H9 (cell line): ENCODE measurements at regions not wholly inside any gene's neighbourhood (a gene's known extent, or its start where the extent isn't known, plus 50 kb on each side); places are given as distances from the start of the nearest gene placed in this dataset.

Experiments
- DNase-seq: peaks from one replicate; pipeline ENCODE4 v3.0.0-alpha.2; 2017
- H2AFZ ChIP-seq: one replicate; pipeline ENCODE4 v1.6.1; 2013; ENCODE audit warnings: mild to moderate bottlenecking, low read length, control low read depth, moderate library complexity
- H2AK5ac ChIP-seq: 2 replicates; pipeline ENCODE4 v1.6.1; 2013; ENCODE audit warnings: low read length, control low read depth, mixed read lengths; ENCODE audit not compliant: insufficient read length
- H2BK120ac ChIP-seq: one replicate; pipeline ENCODE4 v1.6.1; 2013; ENCODE audit warnings: low read depth, mild to moderate bottlenecking, low read length, control low read depth, inconsistent platforms; ENCODE audit not compliant: poor library complexity, severe bottlenecking
- H2BK12ac ChIP-seq: 2 replicates; pipeline ENCODE4 v1.6.1; 2013; ENCODE audit warnings: low read length, control low read depth, mixed read lengths, low read depth; ENCODE audit not compliant: insufficient read length
- H2BK15ac ChIP-seq: 2 replicates; pipeline ENCODE4 v1.6.1; 2013; ENCODE audit warnings: low read depth, low read length, control low read depth
- H2BK20ac ChIP-seq: one replicate; pipeline ENCODE4 v1.6.1; 2013; ENCODE audit warnings: low read depth, mild to moderate bottlenecking, low read length, control low read depth, inconsistent platforms; ENCODE audit not compliant: poor library complexity, severe bottlenecking
- H2BK5ac ChIP-seq: 2 replicates; pipeline ENCODE4 v1.6.1; 2013; ENCODE audit warnings: low read length, control low read depth, mixed read lengths; ENCODE audit not compliant: insufficient read length
- H3K14ac ChIP-seq: 2 replicates; pipeline ENCODE4 v1.6.1; 2013; ENCODE audit warnings: low read length, control low read depth; ENCODE audit not compliant: insufficient read depth
- H3K18ac ChIP-seq: 2 replicates; pipeline ENCODE4 v1.6.1; 2013; ENCODE audit warnings: low read depth, mild to moderate bottlenecking, mixed read lengths, low read length, control low read depth; ENCODE audit not compliant: insufficient read length
- H3K23ac ChIP-seq: 2 replicates; pipeline ENCODE4 v1.6.1; 2013; ENCODE audit warnings: low read length, control low read depth, mixed read lengths, low read depth; ENCODE audit not compliant: insufficient read length
- H3K23me2 ChIP-seq: 2 replicates; pipeline ENCODE4 v1.6.1; 2013; ENCODE audit warnings: low read depth, mild to moderate bottlenecking, mixed read lengths, low read length, control low read depth; ENCODE audit not compliant: insufficient read length, poor library complexity, severe bottlenecking
- H3K27ac ChIP-seq: 2 replicates; pipeline ENCODE4 v1.5.1; 2013; ENCODE audit warnings: low read length, control low read depth, mixed read lengths, low read depth; ENCODE audit not compliant: insufficient read length
- H3K27me3 ChIP-seq: 2 replicates; pipeline ENCODE4 v1.6.1; 2013; ENCODE audit warnings: low read length, control low read depth, inconsistent platforms; ENCODE audit not compliant: insufficient read depth
- H3K4ac ChIP-seq: 2 replicates; pipeline ENCODE4 v1.6.1; 2013; ENCODE audit warnings: low read depth, mild to moderate bottlenecking, control low read depth, inconsistent platforms, low read length, moderate library complexity
- H3K4me1 ChIP-seq: 2 replicates; pipeline ENCODE4 v1.6.1; 2013; ENCODE audit warnings: low read length, control low read depth, inconsistent platforms; ENCODE audit not compliant: insufficient read depth
- H3K4me2 ChIP-seq: 2 replicates; pipeline ENCODE4 v1.6.1; 2013; ENCODE audit warnings: low read length, control low read depth, mixed read lengths; ENCODE audit not compliant: insufficient read length, insufficient read depth
- H3K56ac ChIP-seq: 2 replicates; pipeline ENCODE4 v1.6.1; 2013; ENCODE audit warnings: low read depth, mild to moderate bottlenecking, mixed read lengths, low read length, control low read depth; ENCODE audit not compliant: insufficient read length
- H3K79me1 ChIP-seq: 2 replicates; pipeline ENCODE4 v1.6.1; 2013; ENCODE audit warnings: low read depth, mild to moderate bottlenecking, moderate library complexity, low read length, control low read depth, inconsistent platforms; ENCODE audit not compliant: insufficient read depth, poor library complexity, severe bottlenecking
- H3K79me2 ChIP-seq: 2 replicates; pipeline ENCODE4 v1.6.1; 2013; ENCODE audit warnings: low read length, control low read depth, inconsistent platforms; ENCODE audit not compliant: insufficient read depth
- H3K9ac ChIP-seq: 2 replicates; pipeline ENCODE4 v1.6.1; 2013; ENCODE audit warnings: low read length, control low read depth, mixed read lengths; ENCODE audit not compliant: insufficient read length; ENCODE audit errors: extremely low read depth
- H3K9me3 ChIP-seq: one replicate; pipeline ENCODE4 v1.6.1; 2013; ENCODE audit warnings: low read depth, low read length, inconsistent platforms; ENCODE audit not compliant: control insufficient read depth
- H3T11ph ChIP-seq: one replicate; pipeline ENCODE4 v1.6.1; 2013; ENCODE audit warnings: mild to moderate bottlenecking, low read length, control low read depth, inconsistent platforms
- H4K20me1 ChIP-seq: one replicate; pipeline ENCODE4 v1.6.1; 2013; ENCODE audit not compliant: control insufficient read depth, insufficient read length, insufficient read depth
- H4K5ac ChIP-seq: 2 replicates; pipeline ENCODE4 v1.6.1; 2013; ENCODE audit warnings: low read depth, mild to moderate bottlenecking, mixed read lengths, low read length, control low read depth; ENCODE audit not compliant: insufficient read length
- H4K8ac ChIP-seq: replicated peaks from 2 replicates; pipeline ENCODE4 v1.6.1; 2013; ENCODE audit warnings: low read length, control low read depth, mixed read lengths, low read depth; ENCODE audit not compliant: insufficient read length
- H4K91ac ChIP-seq: 2 replicates; pipeline ENCODE4 v1.6.1; 2013; ENCODE audit warnings: low read depth, mild to moderate bottlenecking, moderate library complexity, mixed read lengths, low read length, control low read depth; ENCODE audit not compliant: insufficient read length
- H3K27ac Mint-ChIP-seq, 3 experiments: 2 replicates in 2 of 3; 3 replicates in 1 of 3; pipeline ENCODE4 v1.8.0; 2020 to 2021; ENCODE audit warnings: mixed read lengths in 3 of 3, mild to moderate bottlenecking in 1 of 3, moderate library complexity in 1 of 3
- H3K27me3 Mint-ChIP-seq: 2 replicates; pipeline ENCODE4 v1.8.0; 2021; ENCODE audit warnings: low read depth, mild to moderate bottlenecking, moderate library complexity, mixed read lengths
- H3K36me3 Mint-ChIP-seq, 3 experiments: 2 replicates in 2 of 3; 3 replicates in 1 of 3; pipeline ENCODE4 v1.8.0; 2020 to 2021; ENCODE audit warnings: low read depth in 3 of 3, mixed read lengths in 3 of 3; ENCODE audit not compliant: insufficient read depth in 1 of 3
- H3K4me1 Mint-ChIP-seq, 2 experiments: 2 replicates each; pipeline ENCODE4 v1.8.0; 2020; ENCODE audit warnings: mixed read lengths in 2 of 2
- H3K4me3 Mint-ChIP-seq, 2 experiments: 2 replicates in 1 of 2; 3 replicates in 1 of 2; pipeline ENCODE4 v1.8.0; 2020 to 2021; ENCODE audit warnings: mild to moderate bottlenecking in 2 of 2, mixed read lengths in 2 of 2, moderate library complexity in 1 of 2
- H3K9me3 Mint-ChIP-seq, 2 experiments: 2 replicates in 1 of 2; 3 replicates in 1 of 2; pipeline ENCODE4 v1.8.0; 2020; ENCODE audit warnings: mild to moderate bottlenecking in 2 of 2, mixed read lengths in 2 of 2, moderate library complexity in 1 of 2
- CTCF ChIP-seq: fragments of 200-600 bp; sonication (generic); conservative IDR thresholded peaks from 3 replicates; pipeline ENCODE4 v1.8.0; 2021; ENCODE audit warnings: antibody characterized with exemption, mild to moderate bottlenecking

GRCh38 chr13:97616385-97616784 is 182.4 kb downstream of the RAP2A start:
- peaks cover 2% of the 10 kb centered on the region; the same call in 1 of the 2 replicates for H3K27me3 Mint-ChIP-seq
- peaks cover 9 to 18% of the 10 kb centered on the region in 2 experiments for H3K4me1 Mint-ChIP-seq
- H3K23ac ChIP-seq: no peak overlapping the region
- no peak overlapping the region for H3K4ac ChIP-seq
- H2AFZ ChIP-seq: no peak overlapping the region
- no peaks in the 10 kb centered on the region for H3K9me3 ChIP-seq
- no peak overlapping the region for H4K5ac ChIP-seq
- no peak overlapping the region for H2BK15ac ChIP-seq
- H3K79me2 ChIP-seq: no peaks in the 10 kb centered on the region
- H3K4me1 ChIP-seq: no peaks in the 10 kb centered on the region; the same call in 1 of the 2 replicates
- H3K36me3 Mint-ChIP-seq: no peaks in the 10 kb centered on the region
- H2BK120ac ChIP-seq: no peak overlapping the region
- H2BK12ac ChIP-seq: no peak overlapping the region
- no peak overlapping the region for H3T11ph ChIP-seq
- no peaks in the 10 kb centered on the region for H3K79me1 ChIP-seq
- no peak for TF ChIP-seq CTCF
- no peaks in the 10 kb centered on the region for H3K27me3 ChIP-seq
- H3K4me2 ChIP-seq: no peak overlapping the region
- no peak overlapping the region for H3K27ac ChIP-seq
- H2AK5ac ChIP-seq: no peak overlapping the region
- H3K23me2 ChIP-seq: no peaks in the 10 kb centered on the region
- H3K4me3 Mint-ChIP-seq: no peak overlapping the region
- no peak overlapping the region for H3K14ac ChIP-seq
- no peaks in the 10 kb centered on the region for H3K9me3 Mint-ChIP-seq
- no peak overlapping the region for H4K8ac ChIP-seq
- no peak overlapping the region for H3K56ac ChIP-seq
- H3K27ac Mint-ChIP-seq: no peak overlapping the region
- H3K18ac ChIP-seq: no peak overlapping the region
- no peak overlapping the region for H2BK5ac ChIP-seq
- no peak overlapping the region for H3K9ac ChIP-seq
- no peak overlapping the region for H4K91ac ChIP-seq
- no peaks in the 10 kb centered on the region for H4K20me1 ChIP-seq
- H2BK20ac ChIP-seq: no peak overlapping the region
- DNase-seq: no peak
